Activated T-cell treated with anti-CD3 and anti-CD28 coated beads, Interleukin-2, amount 50 U/mL, for 48 hours (primary cell): ENCODE measurements at regions not wholly inside any gene's neighbourhood (a gene's known extent, or its start where the extent isn't known, plus 50 kb on each side); places are given as distances from the start of the nearest gene placed in this dataset.
A peak's percentile ranks its signal among the peaks of the same experiment; 100 is the strongest.

Experiments used
- DNase-seq, 2 experiments: peaks; one replicate each; pipeline ENCODE4 v3.0.0-alpha.2; 2020

DNA sequence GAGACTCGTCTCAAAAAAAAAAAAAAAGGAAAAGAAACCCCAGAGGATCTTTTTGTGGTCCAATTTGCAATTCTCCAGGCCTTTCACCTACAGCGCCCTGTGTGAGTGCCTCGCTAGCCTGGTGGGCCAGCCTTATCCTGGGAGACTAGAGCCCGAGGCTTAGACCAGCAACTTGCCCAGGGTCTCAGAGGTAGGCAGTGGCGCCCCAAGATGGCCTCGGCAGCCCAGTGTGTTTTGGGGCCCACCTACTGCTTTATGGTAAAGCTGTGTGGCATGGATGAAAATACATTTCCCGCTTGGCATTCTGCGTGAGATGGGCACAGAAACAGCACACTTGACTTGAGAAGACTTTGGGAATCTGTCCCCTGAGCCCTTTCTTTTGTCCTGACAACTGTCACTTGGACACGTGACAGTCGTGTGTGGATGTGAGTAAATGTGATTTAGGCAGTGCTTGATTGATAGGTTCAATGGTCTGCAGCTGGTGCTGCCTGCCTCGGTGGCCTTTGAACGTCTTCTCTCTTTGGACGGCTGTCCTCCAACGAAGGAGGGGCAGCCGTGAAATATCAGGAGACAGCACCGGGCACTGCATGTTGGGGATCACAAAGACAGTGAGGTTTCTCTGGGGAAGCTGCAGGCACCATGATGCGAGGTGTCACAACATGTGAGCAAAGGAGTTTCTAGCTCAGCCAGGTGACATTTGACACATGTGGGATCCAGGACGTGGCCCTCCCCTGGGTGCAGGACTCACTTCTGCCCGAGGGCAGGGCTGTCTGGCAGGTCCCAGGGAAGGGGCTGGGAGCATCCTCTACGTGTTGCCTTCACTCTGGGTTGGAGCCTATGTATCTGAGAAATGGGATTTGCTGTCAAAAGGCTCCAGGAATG, 209.5 kb upstream of the TWIST2 start:
- DNase-seq: peak; percentile 11 to 12

DNA sequence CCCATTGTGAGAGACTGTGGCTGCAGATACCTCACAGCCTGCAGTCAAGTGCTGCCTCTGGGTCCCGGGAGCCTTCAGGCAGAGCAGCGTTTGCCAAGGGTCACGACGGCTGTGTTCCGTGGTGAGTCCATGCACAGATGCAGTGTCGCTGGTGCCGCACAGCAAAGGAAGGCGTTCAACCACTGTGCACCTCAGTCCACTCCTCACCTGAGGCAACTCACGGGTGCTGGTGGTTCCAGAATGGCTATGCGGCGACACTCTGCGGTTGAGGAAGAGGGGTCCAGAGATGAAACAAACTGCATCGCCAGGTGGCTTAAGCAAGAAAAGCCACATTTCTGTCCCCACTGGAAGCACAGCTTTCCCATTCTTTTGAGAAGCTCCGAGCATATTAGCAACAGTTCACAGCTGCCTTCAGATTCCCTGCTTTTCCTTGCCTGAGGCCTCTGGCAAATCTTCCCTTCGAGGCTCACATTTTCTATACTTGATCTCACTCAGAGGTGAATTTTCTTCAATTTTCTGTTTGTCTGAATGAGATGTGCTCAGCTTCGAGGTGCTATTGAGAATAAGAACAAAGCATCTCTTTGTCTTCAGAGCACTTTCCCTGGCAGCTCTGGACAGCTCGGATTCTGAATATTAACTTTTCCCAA, 208.8 kb upstream of the TWIST2 start:
- DNase-seq: peak in 1 of 2 experiments; percentile 3

DNA sequence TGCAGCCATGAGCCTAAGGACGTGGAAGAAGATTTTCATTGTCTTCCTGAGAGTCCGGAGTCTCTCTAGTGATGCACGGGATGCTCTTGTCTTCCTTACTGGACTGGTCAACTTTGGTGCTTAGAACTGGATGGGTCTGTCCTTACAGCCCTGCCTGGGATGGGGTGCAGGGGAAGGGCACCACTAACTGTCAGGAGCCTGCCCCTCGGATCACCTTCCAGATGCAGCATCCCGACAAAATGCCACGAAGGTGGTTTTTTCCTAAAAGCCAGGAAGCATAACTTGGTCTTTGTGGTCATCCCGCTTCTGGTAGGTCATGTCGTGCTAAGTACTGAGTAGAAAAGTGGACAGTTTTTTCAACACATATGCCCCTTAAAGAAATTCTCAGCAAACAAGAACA, 207.4 kb upstream of the TWIST2 start:
- no peak for DNase-seq

DNA sequence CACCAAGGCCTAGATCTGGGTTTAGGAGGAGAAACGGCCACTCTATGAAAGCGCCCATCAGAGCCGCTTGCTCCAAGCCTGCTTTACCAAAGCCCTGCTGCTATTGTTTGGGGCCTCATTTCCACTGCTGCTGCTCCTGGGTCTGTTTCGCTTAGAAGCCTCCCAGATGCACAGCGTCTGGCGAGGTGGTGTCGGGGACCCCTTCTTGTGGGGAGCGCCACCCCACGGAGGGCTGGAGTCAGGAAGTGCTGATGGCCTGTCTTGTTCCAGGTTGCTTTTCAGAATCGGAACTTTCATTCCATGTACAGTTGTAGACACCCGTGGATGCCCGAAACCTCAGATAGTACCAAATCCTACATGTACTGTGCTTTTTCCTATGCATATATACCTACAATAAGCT, 204.9 kb upstream of the TWIST2 start:
- peak; percentile 3 to 6 for DNase-seq

DNA sequence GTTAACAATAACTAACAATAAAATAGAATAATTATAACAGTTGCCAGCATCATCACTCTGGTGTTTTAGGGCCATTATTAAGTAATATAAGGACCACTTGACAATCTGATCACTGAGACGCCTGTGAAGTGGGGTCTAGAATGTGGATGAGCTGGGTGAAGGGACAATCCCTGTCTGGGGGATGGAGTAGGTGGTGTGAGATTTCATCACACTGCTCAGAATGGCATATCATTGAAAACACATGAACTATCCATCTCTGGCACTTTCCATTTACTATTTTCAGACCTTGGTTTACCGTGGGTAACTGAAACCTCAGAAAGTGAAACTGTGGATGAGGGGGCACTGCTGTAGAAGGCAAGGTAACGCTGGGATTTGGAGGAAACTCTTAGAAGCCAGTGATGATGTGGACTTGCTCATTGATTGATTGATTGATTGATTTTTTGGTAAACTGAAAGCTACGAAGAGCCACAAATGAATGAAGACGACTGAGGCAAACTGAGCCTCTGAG, 204.4 kb upstream of the TWIST2 start:
- DNase-seq: peak; percentile 25 to 27

DNA sequence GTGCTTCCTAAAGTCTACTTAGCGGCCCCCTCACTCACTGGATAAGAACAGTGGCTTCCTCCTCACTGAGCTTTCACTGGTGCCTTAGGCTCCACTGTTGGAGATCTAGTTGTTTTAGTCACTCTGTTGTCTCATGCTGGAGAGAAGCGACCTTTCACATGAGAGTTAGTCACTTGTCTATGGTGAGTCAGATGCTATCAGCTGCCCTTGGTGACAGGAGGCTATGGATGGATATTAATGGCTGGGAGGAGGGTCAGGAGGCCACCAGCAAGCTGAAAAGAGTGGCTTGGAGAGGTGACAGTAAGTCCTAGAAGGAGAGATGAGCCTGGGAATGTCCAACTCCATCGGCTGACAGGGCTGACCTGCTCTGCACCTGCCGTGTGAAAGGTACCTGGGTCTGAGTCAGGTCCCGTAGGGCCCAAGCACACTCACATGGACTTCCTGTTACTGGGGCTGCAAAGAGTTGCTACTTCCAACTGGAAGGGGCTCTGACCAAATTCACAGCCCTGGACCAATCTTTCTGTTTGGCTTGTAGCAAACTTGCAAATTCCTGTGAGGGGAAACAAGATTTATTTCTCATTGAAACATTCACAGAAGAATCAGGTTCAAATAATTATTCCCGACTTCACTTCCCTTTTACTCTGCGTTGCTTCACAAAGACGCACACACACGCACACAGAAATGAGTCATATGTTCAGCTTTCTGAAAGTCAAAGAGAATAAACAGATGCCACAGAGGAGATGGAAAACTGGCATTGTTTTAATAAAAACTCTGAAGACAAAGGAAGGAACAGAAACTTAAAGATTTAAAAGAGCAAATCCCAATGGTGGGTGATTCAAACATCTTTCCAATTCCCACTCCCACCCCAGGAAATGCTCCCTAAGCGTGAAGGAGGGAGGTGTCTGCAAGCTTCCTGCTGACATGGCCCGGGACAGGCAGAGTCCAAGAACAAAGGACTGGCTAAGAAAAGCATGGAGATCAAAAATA, 203.5 kb upstream of the TWIST2 start:
- DNase-seq: peak; percentile 22 to 26

DNA sequence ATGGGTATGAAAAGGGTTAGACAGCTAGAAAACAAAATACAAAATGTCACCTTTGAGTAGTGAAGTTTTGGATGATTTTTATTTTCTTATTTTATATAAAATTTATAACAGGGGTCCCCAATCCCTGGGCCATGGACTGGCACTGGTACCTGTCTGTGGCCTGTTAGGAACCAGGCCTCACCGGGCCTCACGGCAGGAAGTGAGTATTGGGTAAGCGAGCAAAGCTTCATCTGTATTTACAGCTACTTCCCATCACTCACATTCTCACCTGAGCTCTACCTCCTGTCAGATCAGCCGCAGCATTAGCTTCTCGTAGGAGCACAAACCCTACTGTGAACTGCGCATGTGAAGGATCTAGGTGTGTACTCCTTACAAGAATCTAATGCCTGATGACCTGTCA, 202.8 kb upstream of the TWIST2 start:
- DNase-seq: peak in 1 of 2 experiments; percentile 3

DNA sequence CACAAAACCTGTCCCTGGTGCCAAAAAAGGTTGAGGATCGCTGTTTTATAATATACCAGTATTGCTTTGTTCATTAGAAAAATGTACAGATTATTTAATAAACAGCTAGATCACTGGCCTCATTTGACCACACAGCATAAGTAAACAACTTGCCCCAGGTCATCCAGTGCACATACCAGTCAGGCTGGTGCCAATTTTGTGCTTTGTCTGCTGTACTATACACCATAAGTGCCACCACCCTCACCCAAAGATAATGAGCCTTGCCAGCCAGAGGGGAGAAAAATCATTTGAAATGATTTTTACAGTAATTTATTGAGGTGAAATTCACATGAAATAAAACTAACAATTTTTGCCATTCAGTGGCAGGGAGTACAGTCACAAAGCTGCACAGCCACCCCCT, 202.2 kb upstream of the TWIST2 start:
- DNase-seq: no peak

DNA sequence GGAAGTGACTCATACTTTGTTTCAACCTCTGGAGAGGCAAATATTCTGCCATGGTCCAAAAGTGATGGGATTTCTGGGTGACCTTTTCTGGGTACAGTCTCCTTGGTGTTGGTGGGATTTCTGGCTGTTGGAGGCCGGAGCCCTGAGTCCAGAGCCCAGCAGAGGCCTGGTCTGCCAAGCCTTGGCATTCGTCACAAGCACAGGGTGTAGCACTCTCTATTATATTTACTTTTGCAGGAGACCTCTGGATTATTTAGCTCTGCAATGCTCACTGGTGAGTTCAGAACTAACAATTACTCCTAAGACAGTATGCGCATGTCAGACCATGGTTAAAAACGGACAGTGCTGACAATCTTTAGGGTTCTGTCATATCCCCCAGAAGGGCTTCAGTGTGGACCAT, 201.6 kb upstream of the TWIST2 start:
- DNase-seq: peak in 1 of 2 experiments; percentile 1

DNA sequence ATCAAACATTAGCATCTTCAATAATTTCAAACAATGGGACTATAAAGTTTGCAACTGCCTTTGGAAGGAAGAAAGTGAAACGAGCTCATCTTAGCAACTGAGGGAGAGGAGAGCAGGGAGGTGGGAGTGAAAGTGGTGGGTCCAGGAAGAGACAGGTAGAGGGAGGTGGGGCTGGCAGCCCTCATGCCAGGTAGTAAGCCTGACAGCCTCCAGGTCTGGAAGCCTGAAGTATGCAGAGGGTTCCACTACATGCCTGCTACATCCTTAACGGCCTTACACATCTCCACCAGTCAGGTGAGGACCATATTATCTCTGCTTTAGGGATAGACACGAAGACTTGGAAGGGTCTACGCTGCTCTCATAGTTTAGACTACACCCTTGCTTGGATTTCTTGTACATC, 201.1 kb upstream of the TWIST2 start:
- DNase-seq: peak in 1 of 2 experiments; percentile 2

DNA sequence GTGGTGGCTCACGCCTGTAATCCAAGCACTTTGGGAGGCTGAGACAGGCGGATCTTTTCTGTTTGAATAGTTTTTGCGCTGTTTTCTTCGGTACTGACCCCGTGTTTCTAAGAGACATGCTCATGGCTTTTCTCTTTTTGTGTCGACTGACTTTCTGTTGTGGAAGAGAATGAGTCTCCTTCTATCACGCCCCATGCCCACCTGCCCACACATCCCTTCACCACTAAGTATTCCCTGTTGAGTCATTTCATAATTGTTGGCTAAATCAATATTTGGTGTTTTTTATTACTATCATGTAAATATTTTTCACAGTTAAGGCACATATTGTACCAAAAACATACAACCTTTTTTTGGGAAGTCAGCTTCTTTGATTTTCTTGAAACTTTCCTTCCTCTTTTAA, 198.8 kb upstream of the TWIST2 start:
- no peak for DNase-seq

DNA sequence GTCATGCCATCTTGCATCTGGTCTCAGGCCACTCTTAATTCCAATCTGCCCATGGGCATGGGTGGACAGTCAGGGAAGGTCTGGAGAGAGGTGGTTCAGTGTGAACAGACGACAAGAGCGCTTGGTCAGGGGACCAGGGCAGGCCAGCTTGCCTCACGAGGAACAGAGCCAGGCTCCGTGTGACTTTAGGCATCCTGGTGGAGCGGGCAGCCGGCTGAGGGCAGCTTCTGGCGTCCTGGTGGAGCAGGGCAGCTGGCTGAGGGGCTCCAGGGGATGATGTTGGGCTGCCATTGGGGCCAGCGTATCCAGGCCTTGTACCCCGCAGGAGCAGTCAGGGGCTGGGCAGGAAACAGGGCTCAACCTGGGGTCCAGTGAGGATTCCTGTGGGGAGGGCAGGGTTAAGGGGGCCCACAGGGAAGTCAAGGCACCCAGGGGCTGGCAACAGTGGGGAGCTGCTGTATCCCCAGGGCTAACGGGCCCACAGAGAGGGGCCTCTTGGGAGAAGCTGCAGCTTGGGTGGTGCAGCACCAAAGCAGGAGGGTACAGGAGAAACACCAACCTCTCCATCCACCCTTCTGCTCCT, 197.9 kb upstream of the TWIST2 start:
- peak in 1 of 2 experiments; percentile 7 for DNase-seq

DNA sequence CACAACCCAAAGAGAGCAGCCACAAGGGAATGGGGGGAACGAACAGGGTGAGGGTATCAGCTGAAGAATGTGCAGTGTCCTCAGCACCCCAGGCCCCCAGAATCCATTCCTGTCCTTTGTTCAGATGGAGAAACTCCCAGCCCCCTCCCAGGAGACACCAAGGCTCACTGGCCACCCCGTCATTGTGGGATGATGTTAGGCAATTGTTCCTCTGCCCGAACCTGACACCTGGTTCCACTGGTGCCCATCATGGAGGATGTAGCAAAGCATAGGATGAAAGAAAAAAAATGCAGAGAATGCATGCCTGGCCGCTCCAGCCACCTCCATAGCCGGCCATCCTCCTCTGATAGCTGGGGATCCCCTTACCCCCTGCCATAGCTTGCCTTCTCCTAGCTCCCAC, 197.3 kb upstream of the TWIST2 start:
- no peak for DNase-seq

DNA sequence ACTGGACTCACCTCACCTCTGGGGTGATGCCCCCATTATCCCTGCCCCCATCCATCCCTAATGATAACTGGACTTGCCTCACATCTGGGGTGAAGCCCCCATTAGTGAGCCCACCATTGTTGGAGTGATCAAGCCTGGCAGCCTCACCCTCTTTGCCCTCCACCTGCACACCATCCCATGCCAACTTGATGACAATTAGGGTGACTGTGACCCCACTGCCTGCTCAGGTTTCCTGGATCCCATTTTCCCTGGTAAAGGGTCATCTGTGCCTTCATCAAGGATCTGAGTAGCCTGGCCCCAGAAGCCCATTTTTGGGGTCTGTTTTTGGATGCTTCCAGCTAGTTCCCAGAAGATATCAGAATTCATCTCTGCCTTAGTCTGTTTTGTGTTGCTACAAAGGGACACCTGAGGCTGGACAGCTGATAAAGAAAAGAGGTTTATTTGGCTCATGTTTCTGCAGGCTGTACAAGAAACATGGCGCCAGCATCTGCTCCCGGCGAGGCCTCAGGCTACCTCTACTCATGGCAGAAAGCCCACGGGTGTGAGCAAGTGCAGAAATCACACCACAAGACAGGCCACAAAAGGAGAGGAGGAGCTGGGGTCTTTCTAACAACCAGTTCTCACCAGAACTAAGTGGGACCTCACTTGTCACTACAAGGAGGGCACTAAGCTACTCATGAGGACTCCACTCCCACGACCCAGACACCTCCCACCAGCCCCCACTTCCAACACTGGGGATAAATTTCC, 196.4 kb upstream of the TWIST2 start:
- DNase-seq: peak; percentile 2 to 9

DNA sequence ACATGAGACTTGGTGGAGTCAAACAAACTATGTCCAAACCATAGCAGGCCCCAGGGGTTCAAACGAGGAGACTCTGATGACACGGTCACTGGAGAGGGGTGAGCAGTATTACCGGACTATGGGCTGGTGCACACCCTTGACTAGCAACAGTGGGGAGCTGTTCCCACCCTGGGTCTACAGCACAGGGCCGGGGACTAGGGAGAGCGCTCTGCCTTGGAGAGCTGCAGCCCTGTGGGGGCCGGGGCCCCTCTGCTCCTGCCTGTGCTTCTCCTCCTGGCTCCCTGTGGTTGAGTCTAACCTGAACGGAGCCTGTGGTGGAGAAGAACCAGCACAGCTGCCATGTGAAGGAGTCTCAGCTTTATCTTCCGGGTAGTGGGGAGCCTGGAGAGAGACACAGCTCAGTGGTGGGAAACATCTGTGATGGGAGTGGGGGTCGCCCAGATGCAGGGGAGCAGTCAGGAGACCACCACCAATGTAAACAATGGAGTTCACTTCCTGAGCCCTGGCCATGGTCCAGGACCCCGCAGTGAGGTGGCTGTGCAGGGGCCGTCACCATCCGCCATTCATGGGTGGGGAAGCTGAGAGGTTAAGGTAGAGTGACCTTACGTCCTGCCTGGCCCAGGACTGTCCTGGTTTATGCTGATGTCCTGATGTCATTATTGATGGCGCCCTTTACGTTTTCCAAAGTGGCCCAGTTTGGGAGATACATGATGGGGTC, 195.7 kb upstream of the TWIST2 start:
- peak; percentile 7 to 8 for DNase-seq

DNA sequence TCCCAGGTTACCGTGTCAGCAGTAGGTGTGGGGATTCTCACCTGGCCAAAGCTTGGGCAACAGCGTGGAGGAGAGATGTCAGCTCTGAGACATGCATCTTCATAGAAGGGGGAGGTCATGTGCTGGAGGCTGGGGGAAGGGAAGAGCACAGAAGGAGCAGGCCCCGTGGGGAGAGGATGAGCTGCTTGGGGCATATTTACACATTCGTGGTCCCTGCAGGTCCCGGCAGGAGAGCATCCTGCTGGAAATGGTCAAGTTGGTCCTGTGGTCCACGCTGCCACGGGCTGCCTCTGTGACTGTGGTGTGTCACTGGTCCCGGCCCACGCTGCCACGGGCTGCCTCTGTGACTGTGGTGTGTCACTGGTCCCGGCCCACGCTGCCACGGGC, 195.1 kb upstream of the TWIST2 start:
- no peak for DNase-seq

DNA sequence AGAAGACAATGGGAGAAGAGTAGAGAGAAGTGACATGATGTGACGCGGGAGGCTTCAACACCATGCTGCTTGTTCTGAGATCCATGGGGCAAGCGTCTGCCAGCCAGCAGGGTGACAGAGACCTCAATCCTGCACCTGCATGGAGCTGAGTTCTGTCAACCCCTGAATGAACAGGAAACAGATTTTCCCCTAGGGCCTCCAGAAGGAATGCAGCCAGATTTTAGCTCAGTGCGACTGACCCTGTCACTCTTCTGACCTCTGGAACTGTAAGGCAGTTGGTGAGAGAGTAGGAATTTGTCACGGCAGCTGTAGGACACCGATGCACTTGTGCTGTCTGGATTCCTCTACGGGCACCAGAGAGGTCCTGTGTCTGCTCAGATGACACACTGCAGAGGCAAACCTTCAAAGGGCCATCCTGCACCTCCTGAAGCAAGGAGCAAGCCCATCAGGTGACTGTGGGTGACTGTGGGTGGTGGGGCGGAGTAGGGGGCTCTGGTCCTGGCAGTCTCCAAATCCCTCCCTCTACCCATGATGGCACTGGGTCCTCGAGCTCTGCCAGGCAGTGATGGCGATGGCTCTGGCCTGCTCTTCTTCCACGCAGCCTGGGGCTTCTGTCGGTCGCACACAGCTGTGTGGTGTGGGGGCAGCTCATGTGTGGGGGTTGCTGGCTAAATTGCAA, 194.3 kb upstream of the TWIST2 start:
- peak in 1 of 2 experiments; percentile 6 for DNase-seq

DNA sequence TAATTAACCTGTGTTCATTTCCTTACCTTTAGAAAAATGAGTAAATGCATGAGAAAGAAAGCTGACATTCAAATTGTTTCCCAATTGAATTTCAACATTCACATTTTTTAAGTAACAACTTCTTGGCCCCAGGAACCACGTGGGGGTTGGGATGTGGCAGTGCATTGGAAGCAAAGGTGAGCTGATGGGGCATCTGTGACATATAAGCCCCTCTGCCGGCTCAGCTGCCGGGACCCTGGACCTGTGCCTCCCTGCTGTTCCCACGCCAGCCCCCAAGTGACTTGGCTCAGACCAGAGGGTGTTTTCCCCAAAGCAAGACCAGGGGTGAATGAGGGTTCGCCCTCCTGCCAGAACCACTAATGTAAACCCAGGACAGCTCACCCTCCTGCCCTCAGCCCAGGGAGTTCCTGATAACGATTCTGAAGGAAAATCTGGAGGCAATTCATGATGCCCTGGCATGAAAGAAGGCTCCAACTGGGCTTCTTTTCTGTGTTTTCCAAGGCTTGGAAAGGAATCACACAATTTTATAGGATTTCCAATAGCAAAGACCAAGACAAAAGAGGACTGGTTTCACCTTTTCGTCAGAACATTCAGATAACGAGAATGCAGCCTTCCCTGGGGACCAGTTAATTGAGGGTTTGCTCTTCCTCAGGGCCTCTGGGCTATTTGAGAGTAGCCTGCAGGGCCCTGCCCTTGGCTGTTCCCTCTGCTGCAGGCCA, 193.2 kb upstream of the TWIST2 start:
- no peak for DNase-seq

DNA sequence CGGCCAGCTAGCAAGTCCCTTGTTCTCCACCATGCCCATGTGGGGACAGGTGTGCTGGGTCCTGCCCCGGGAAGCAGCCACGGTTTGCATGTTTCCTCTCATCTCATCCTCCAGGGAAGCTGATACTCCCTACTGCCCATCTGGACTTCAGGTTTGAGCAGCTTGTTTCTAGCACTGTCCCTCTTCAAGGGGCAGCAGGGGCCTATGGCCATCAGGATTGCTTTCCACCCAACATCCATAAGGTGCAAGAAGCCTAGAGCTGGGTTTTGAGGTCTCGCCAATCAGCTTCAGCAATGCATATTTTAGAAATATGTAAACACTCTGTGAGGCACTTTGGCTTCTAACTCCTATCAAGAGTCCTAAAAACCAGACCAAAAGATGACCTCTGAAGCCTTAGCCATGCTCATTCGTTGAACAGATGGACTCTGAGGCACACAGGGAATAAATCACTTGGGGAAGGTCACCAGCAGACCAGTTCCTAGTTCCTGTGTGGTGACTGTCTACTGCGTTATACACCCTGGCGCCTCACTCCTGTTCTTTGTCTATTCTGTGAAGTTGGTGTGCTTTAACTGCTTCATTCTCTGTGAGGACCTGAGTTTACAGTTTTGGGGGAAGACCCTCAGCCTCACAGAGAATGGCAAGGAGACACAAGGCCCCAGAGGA, 192.6 kb upstream of the TWIST2 start:
- no peak for DNase-seq
